GM12878 (cell line): ENCODE measurements at regions not wholly inside any gene's neighbourhood (a gene's known extent, or its start where the extent isn't known, plus 50 kb on each side); places are given as distances from the start of the nearest gene placed in this dataset.

Source experiments
- BCL3 ChIP-seq: IDR thresholded peaks from 2 replicates; pipeline ENCODE4 v1.6.1; 2011; ENCODE audit warnings: borderline replicate concordance, low read depth, mild to moderate bottlenecking, moderate library complexity, low read length; ENCODE audit not compliant: insufficient read depth, poor library complexity, severe bottlenecking
- CUX1 ChIP-seq: IDR thresholded peaks from 2 replicates; pipeline ENCODE4 v1.6.1; 2012; ENCODE audit warnings: improper control_type of control experiment, low read depth, low read length; ENCODE audit not compliant: insufficient replicate concordance
- JUNB ChIP-seq: IDR thresholded peaks from 2 replicates; pipeline ENCODE4 v1.6.1; 2016; ENCODE audit warnings: antibody characterized with exemption, mild to moderate bottlenecking
- NRF1 ChIP-seq: conservative IDR thresholded peaks from 2 replicates; pipeline ENCODE4 v1.6.1; 2011; ENCODE audit warnings: mild to moderate bottlenecking, low read depth, low read length, improper control_type of control experiment
- RBBP5 ChIP-seq: fragments of 200-600 bp; sonication (generic); conservative IDR thresholded peaks from 2 replicates; pipeline ENCODE4 v1.6.1; 2016
- RELB ChIP-seq: fragments of 450-650 bp; IDR thresholded peaks from 2 replicates; pipeline ENCODE4 v1.6.1; 2017; ENCODE audit warnings: low read depth, mild to moderate bottlenecking, moderate library complexity
- SKIL ChIP-seq: fragments of 450-650 bp; IDR thresholded peaks from 2 replicates; pipeline ENCODE4 v1.6.1; 2017; ENCODE audit warnings: mild to moderate bottlenecking, low read depth, inconsistent platforms; ENCODE audit not compliant: poor library complexity, severe bottlenecking
- SMC3 ChIP-seq: IDR thresholded peaks from 2 replicates; pipeline ENCODE4 v1.6.1; 2011; ENCODE audit warnings: low read length, improper control_type of control experiment, borderline replicate concordance
- WRNIP1 ChIP-seq: IDR thresholded peaks from 2 replicates; pipeline ENCODE4 v1.6.1; 2011; ENCODE audit warnings: low read depth, low read length, improper control_type of control experiment, borderline replicate concordance

- TF ChIP-seq WRNIP1 (no peak), CUX1 (no peak), RBBP5 (no peak), RELB (no peak), NRF1 (no peak), SKIL (no peak), JUNB (no peak), BCL3 (no peak), SMC3 (no peak)
- TF ChIP-seq, all 136 proteins: peak for 0
Measured at GRCh38 chr17:63082952-63083351, 116.9 kb downstream of the TANC2 start (continued).
